Progenitor cell of endocrine pancreas (in vitro differentiated cells): ENCODE measurements at regions not wholly inside any gene's neighbourhood (a gene's known extent, or its start where the extent isn't known, plus 50 kb on each side); places are given as distances from the start of the nearest gene placed in this dataset.

Experiments
- DNase-seq: peaks from one replicate; pipeline ENCODE4 v3.0.0; 2021; ENCODE audit warnings: low spot score; ENCODE audit not compliant: unreplicated experiment
- H3K27ac Mint-ChIP-seq: 2 replicates; pipeline ENCODE4 v1.8.0; 2021; ENCODE audit warnings: mild to moderate bottlenecking, moderate library complexity, mixed read lengths
- H3K27me3 Mint-ChIP-seq: 2 replicates; pipeline ENCODE4 v1.8.0; 2021; ENCODE audit warnings: mixed read lengths
- H3K36me3 Mint-ChIP-seq: 2 replicates; pipeline ENCODE4 v1.8.0; 2022; ENCODE audit warnings: mixed read lengths; ENCODE audit not compliant: insufficient read depth
- H3K4me1 Mint-ChIP-seq: 2 replicates; pipeline ENCODE4 v1.8.0; 2021; ENCODE audit warnings: low read depth, mixed read lengths
- H3K4me3 Mint-ChIP-seq: 2 replicates; pipeline ENCODE4 v1.8.0; 2021; ENCODE audit warnings: low read depth, mild to moderate bottlenecking, moderate library complexity, mixed read lengths
- H3K9me3 Mint-ChIP-seq: 2 replicates; pipeline ENCODE4 v1.8.0; 2021; ENCODE audit warnings: low read depth, mixed read lengths
- CTCF ChIP-seq: fragments of 200-600 bp; sonication (generic); IDR thresholded peaks from one replicate; pipeline ENCODE4 v1.5.0; 2021; ENCODE audit warnings: antibody characterized with exemption, mild to moderate bottlenecking; ENCODE audit not compliant: unreplicated experiment

GRCh38 chr4:102447413-102447812 is 53.7 kb upstream of the NFKB1 start:
- H3K9me3 Mint-ChIP-seq, result no peaks in the 10 kb centered on the region
- H3K4me3 Mint-ChIP-seq, result no peak overlapping the region
- H3K27ac Mint-ChIP-seq, result no peak overlapping the region
- no peaks in the 10 kb centered on the region for H3K4me1 Mint-ChIP-seq
- DNase-seq, result no peak
- no peaks in the 10 kb centered on the region for H3K27me3 Mint-ChIP-seq
- no peak for TF ChIP-seq CTCF
- no peaks in the 10 kb centered on the region for H3K36me3 Mint-ChIP-seq

GRCh38 chr4:102449751-102450352 is 51.3 kb upstream of the NFKB1 start:
- Mint-ChIP-seq H3K4me3 (no peak overlapping the region), H3K4me1 (no peaks in the 10 kb centered on the region), H3K27ac (no peak overlapping the region), H3K36me3 (no peaks in the 10 kb centered on the region), H3K9me3 (no peaks in the 10 kb centered on the region), H3K27me3 (no peaks in the 10 kb centered on the region)
- TF ChIP-seq CTCF, result peak; percentile 74
- DNase-seq, result peak; percentile 11

GRCh38 chr4:102451266-102451665 is 49.9 kb upstream of the NFKB1 start:
- no peaks in the 10 kb centered on the region for H3K9me3 Mint-ChIP-seq
- DNase-seq, result no peak
- no peaks in the 10 kb centered on the region for H3K27me3 Mint-ChIP-seq
- no peak overlapping the region for H3K27ac Mint-ChIP-seq
- no peaks in the 10 kb centered on the region for H3K4me1 Mint-ChIP-seq
- H3K36me3 Mint-ChIP-seq, result no peaks in the 10 kb centered on the region
- no peak for TF ChIP-seq CTCF
- no peak overlapping the region for H3K4me3 Mint-ChIP-seq
